HG03196 (cell line): ENCODE measurements at regions not wholly inside any gene's neighbourhood (a gene's known extent, or its start where the extent isn't known, plus 50 kb on each side); places are given as distances from the start of the nearest gene placed in this dataset.

Experiments
- ATAC-seq: cut with Tn5 transposase; IDR thresholded peaks from one replicate; pipeline ENCODE4 v1.9.1; 2021; ENCODE audit not compliant: unreplicated experiment

GRCh38 chr1:96992871-96993270, 271.3 kb downstream of the PTBP2 start:
- no peak for ATAC-seq

DNA sequence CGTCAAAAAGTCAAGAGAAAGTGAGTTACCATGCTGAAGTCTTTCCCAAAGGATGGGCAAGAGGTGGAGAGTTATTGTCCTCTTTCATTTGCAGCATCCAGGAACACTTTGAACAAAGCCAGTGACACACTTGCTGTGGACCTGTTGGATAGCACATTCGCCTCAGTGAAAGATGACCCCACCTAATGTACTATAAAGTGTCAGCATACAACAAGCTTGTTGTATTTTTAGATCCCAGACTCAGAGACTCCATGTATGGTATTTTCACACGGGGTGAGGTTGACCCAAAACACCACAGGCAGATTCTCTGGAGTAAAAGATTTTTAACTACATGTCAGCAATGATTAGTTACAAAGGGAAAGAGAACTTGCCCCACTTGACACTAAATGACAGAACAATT, 273.8 kb downstream of the PTBP2 start:
- ATAC-seq, result no peak

GRCh38 chr1:96996001-96996400, 274.4 kb downstream of the PTBP2 start:
- no peak for ATAC-seq

- no peak for ATAC-seq
Observed at GRCh38 chr1:96997717-96998116, 276.1 kb downstream of the PTBP2 start.

DNA sequence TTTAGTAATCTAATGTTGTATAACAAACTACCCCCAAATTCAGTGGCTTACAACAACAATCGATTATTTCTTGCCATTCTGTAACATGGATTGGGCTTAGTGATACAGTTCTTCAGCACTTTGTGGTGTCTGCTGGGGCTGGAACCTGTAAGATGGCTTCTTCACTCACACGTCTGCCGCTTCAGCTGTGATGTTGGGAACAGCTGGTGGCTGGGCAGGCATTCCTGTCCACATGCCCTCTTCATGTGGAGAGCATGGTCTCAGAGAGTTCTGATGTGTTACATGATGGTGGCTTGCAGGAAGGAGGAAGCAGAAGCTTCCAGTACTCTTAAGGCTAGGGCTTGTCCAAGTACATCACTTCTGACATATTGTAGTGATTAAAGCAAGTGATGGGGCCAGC, 276.9 kb downstream of the PTBP2 start:
- ATAC-seq, result no peak

DNA sequence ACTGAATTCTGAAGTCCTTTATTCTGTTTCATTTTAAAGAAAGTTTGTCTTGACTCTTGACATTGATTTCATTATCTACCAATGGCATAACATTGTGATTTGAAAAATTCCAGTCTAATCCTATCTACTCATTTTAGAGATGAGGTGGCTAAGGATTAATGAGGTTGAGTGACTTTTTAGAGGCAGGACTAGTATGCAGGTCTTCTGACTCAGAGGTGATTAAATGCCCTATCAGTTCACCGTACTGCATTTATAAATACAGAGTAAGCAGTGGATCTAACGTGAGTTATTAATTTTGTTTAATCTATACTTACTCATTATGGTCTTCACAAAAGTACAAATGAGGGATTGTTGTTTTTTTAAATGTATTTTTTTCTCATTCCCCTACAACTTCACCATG, 277.6 kb downstream of the PTBP2 start:
- ATAC-seq, result no peak

DNA sequence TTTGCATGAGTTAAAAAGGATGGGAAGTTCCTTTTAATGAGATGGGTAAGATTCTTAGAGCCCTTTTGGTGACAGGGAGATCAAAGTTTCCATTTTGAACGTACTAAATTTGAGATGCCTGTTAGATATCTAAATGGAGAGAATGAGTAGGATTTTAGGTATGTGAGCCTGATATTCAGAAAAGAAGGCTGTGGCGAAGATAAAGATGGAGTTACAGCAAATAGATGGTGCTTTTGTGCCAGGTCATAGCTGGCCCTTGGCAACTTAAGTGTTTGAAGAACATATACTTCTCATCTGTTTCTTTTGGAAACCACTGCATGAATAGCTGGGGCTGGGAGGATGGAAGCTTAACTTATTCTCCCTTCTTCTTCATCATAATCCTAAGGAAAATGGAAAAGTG, 282.5 kb downstream of the PTBP2 start:
- no peak for ATAC-seq

DNA sequence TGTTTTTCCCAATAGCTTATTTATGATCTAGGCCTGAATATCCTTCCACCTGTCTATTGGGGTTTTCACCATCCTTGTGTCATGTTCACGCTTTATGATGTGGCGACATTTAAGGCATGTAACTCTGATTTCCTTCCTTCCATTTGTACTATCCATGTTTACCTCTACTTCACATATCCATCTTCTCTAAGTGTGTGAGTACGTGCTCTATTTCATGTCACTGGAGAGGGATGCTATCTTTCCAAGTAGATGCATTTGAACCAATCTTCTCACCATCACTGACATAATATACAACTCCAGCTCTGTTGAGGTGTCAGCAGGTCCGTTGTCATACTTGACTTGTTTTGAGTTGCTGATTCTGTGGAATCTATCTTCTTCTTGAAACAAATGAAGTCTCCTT, 283.2 kb downstream of the PTBP2 start:
- no peak for ATAC-seq

- no peak for ATAC-seq
Observed at GRCh38 chr1:97006044-97006661, 284.6 kb downstream of the PTBP2 start.

DNA sequence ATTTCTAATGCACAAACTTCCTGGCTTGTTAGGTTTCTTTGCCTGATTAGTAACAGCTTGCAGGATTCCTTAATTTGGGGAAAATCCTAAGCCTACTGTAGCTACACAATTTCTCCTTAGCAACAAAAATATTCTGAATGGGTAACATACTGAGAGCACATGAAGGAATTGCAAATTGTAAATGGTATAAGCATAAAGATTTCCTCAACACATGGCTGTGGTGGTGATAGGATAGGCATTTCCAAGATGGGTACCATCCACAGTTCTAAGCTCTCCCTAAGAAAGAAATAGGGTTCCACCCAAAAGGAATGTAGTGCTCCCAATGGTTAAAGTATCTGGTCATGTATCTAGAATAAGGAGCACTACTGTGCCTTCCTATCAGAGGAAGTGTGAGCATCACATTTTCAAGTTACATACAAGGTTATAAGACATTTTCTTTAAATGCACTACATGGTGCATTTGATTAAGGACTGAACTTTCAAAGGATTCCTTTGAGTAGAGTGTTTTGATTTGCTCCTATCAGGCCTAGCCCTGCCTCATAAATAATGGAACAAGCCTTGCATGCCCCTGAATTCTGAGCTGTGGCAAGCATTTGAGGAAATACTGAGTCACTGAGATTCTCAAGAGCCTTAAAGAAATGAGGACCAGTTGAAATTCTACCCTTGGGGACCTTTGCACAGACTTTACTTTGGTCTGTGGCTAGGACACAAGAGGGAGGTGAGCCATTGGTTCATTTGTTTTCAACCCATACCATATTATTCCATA, 286.4 kb downstream of the PTBP2 start:
- no peak for ATAC-seq

- no peak for ATAC-seq
Observed at GRCh38 chr1:97010566-97011264, 289.1 kb downstream of the PTBP2 start.

DNA sequence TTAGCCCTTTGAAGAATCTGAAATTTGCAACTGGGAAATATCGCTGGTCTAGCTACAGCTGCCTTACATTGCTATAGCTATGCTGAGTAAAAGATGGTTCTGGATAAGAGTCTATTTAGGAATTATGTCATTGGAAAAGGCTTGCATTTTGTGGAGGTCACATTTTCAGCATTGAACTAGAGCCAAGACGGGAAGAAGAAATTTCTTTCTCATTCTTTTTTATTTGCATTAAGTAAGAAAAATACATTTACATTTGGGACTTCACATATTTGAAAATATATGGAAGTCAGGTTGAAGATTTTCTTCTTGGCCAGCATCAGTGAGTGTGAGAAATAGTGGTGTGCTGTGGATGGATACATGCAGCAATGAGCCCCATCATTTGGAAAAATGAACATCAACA, 291.6 kb downstream of the PTBP2 start:
- no peak for ATAC-seq

DNA sequence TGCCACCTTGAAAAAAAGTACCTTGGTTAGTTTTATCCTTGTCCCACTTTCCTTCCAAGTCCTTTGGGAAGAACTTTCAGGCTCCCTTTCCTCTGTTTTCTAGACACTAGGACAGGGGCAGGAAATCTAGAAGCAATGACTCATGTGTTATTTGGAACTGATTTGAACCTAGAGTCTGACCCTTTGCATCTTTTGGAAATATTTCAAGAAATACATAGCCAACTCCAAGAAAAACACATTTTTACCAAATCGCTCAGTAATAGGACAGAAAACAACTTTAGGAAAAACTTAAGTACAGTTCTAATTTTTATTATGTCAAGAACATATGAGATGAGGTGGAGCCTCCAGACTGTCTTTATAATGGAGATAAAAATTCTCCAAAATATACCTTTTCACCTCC, 292.4 kb downstream of the PTBP2 start:
- no peak for ATAC-seq

DNA sequence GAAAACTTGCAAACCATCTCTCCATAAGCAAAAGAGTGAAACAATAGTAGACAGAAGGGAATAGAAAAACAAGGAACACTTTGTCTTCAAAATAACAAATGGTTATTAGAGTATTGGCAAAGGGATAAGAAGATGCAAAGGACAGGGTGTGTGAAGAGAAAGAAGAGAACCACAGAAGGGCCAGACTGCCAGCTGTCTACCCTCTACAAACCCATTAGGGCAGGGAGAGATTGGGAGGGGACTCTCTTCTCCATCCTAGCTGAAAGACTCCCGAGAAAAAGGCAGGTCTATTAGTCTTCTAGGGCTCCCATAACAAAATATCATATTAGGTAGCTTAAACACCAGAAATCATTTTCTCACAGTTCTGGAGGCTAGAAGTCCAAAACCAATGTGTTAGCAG, 292.8 kb downstream of the PTBP2 start:
- ATAC-seq, result no peak

GRCh38 chr1:97017895-97018294, 296.3 kb downstream of the PTBP2 start:
- no peak for ATAC-seq
